Gastroesophageal sphincter (tissue), 3 donors: ENCODE measurements at regions not wholly inside any gene's neighbourhood (a gene's known extent, or its start where the extent isn't known, plus 50 kb on each side); places are given as distances from the start of the nearest gene placed in this dataset.

Experiments
- CTCF ChIP-seq, 4 experiments: fragments of 200-600 bp in 2 of 4; fragments of 450-650 bp in 2 of 4; sonication (generic) in 1 of 4; IDR thresholded peaks; one replicate each; pipeline ENCODE4 v1.5.1; 2017 to 2019; ENCODE audit warnings: antibody characterized with exemption in 4 of 4, mild to moderate bottlenecking in 2 of 4, moderate library complexity in 2 of 4
- EP300 ChIP-seq: sonication (generic); formaldehyde crosslinking; IDR thresholded peaks from one replicate; pipeline ENCODE4 v1.6.1; 2017; ENCODE audit warnings: antibody characterized with exemption, mild to moderate bottlenecking
- POLR2AphosphoS5 ChIP-seq: sonication (generic); formaldehyde crosslinking; IDR thresholded peaks from one replicate; pipeline ENCODE4 v1.6.1; 2017; ENCODE audit warnings: antibody characterized with exemption

GRCh38 chr13:50722440-50723125 lies 120.9 kb downstream of the DLEU7 start:
- TF ChIP-seq POLR2AphosphoS5 (no peak), EP300 (no peak), CTCF (IDR thresholded peaks at IDR 0.05) (no peak)
